GM12878 (cell line): ENCODE measurements at regions not wholly inside any gene's neighbourhood (a gene's known extent, or its start where the extent isn't known, plus 50 kb on each side); places are given as distances from the start of the nearest gene placed in this dataset.

Source experiments
- BCL11A ChIP-seq: IDR thresholded peaks from 2 replicates; pipeline ENCODE4 v1.6.1; 2011; ENCODE audit warnings: low read depth, low read length
- CBX5 ChIP-seq: sonication (generic); IDR thresholded peaks from 2 replicates; pipeline ENCODE4 v1.6.1; 2016; ENCODE audit warnings: low read depth, moderate library complexity, mild to moderate bottlenecking, inconsistent platforms
- CTCF ChIP-seq, 3 experiments: IDR thresholded peaks in 2 of 3; conservative IDR thresholded peaks in 1 of 3; 2 replicates each; pipeline ENCODE4 v1.5.1; 2011; ENCODE audit warnings: low read depth in 3 of 3, low read length in 3 of 3, mild to moderate bottlenecking in 3 of 3, control low read depth in 2 of 3, moderate library complexity in 2 of 3, inconsistent platforms in 1 of 3, mixed read lengths in 1 of 3; ENCODE audit not compliant: control insufficient read depth in 2 of 3, insufficient read depth in 1 of 3; ENCODE audit errors: extremely low read depth in 1 of 3
- ESRRA ChIP-seq: IDR thresholded peaks from 2 replicates; pipeline ENCODE4 v1.6.1; 2012; ENCODE audit warnings: mild to moderate bottlenecking, low read length, improper control_type of control experiment
- EZH2 ChIP-seq: IDR thresholded peaks from 2 replicates; pipeline ENCODE4 v1.6.1; 2012; ENCODE audit warnings: low read depth, mild to moderate bottlenecking, control low read depth, inconsistent platforms, low read length, borderline replicate concordance; ENCODE audit not compliant: control insufficient read depth
- HCFC1 ChIP-seq: fragments of 150-350 bp; IDR thresholded peaks from 2 replicates; pipeline ENCODE4 v1.6.1; 2014; ENCODE audit warnings: low read length
- POLR2A ChIP-seq: IDR thresholded peaks from 2 replicates; pipeline ENCODE4 v1.6.1; 2011; ENCODE audit warnings: low read depth, mild to moderate bottlenecking, low read length
- SIX5 ChIP-seq: IDR thresholded peaks from 2 replicates; pipeline ENCODE4 v1.6.1; 2011; ENCODE audit warnings: mild to moderate bottlenecking, low read depth, low read length, moderate library complexity; ENCODE audit not compliant: severe bottlenecking
- STAT1 ChIP-seq: fragments of 450-650 bp; conservative IDR thresholded peaks from 2 replicates; pipeline ENCODE4 v1.6.1; 2014; ENCODE audit warnings: antibody characterized with exemption, mild to moderate bottlenecking
- ZNF592 ChIP-seq: fragments of 450-650 bp; IDR thresholded peaks from 2 replicates; pipeline ENCODE4 v1.6.1; 2017; ENCODE audit warnings: mild to moderate bottlenecking, moderate library complexity

DNA sequence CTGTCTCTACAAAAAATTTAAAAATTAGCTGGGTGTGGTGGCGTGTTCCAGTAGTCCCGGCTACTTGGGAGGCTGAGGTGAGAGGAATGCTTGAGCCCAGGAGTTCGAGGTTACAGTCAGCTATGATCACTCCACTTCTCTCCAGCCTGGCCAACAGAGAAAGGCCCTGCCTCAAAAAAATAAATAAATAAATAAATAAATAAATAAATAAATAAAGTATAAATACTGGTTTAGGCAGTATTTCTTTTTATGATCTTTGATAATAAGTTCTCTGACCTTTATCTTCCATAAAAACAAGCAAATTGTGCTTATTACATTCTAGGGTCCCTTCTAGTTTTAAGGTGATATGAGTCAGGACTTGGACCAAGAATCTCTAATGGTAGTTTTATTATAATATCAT lies 320.3 kb downstream of the PCDH19 start:
- TF ChIP-seq CTCF (IDR thresholded peaks at IDR 0.05 in 2 of 3, conservative IDR thresholded peaks at IDR 0.05 in 1 of 3; ENCODE audit: control insufficient read depth in 2 of 3, extremely low read depth in 1 of 3, insufficient read depth in 1 of 3, low read depth in 3 of 3, low read length in 3 of 3) (no peak), CBX5 (no peak), BCL11A (no peak), POLR2A (no peak), STAT1 (no peak), HCFC1 (no peak), EZH2 (no peak), ESRRA (no peak), SIX5 (no peak), ZNF592 (no peak)
